HEK293 (cell line): ENCODE measurements at regions not wholly inside any gene's neighbourhood (a gene's known extent, or its start where the extent isn't known, plus 50 kb on each side); places are given as distances from the start of the nearest gene placed in this dataset.

Source experiments
- ATF2 ChIP-seq: fragments of 450-650 bp; formaldehyde crosslinking; IDR thresholded peaks from 2 replicates; pipeline ENCODE4 v1.5.1; 2016; ENCODE audit warnings: missing biosample characterization, missing genetic modification characterization, low read depth
- CTCF ChIP-seq: fragments of 450-650 bp; formaldehyde crosslinking; IDR thresholded peaks from 2 replicates; pipeline ENCODE4 v1.5.1; 2016; ENCODE audit warnings: missing biosample characterization, missing genetic modification characterization
- KLF8 ChIP-seq: fragments of 450-650 bp; formaldehyde crosslinking; IDR thresholded peaks from 2 replicates; pipeline ENCODE4 v1.5.1; 2016; ENCODE audit warnings: missing biosample characterization, missing genetic modification characterization
- KLF9 ChIP-seq: fragments of 450-650 bp; formaldehyde crosslinking; IDR thresholded peaks from 2 replicates; pipeline ENCODE4 v1.5.1; 2016; ENCODE audit warnings: missing biosample characterization, missing genetic modification characterization, low read depth
- OSR2 ChIP-seq: fragments of 450-650 bp; formaldehyde crosslinking; IDR thresholded peaks from 2 replicates; pipeline ENCODE4 v1.5.1; 2016; ENCODE audit warnings: missing biosample characterization, missing genetic modification characterization
- PRDM1 ChIP-seq: fragments of 450-650 bp; formaldehyde crosslinking; IDR thresholded peaks from 2 replicates; pipeline ENCODE4; 2016; ENCODE audit warnings: missing biosample characterization, missing genetic modification characterization
- ZBTB11 ChIP-seq: fragments of 450-650 bp; formaldehyde crosslinking; conservative IDR thresholded peaks from 2 replicates; pipeline ENCODE4 v1.5.1; 2016; ENCODE audit warnings: low read depth, missing biosample characterization, missing genetic modification characterization
- ZNF114 ChIP-seq: fragments of 450-650 bp; formaldehyde crosslinking; IDR thresholded peaks from 2 replicates; pipeline ENCODE4 v1.5.0; 2017; ENCODE audit warnings: missing biosample characterization, missing genetic modification characterization
- ZNF16 ChIP-seq: fragments of 450-650 bp; formaldehyde crosslinking; IDR thresholded peaks from 2 replicates; pipeline ENCODE4 v1.5.1; 2016; ENCODE audit warnings: low read depth, missing biosample characterization, missing genetic modification characterization
- ZNF184 ChIP-seq: fragments of 450-650 bp; IDR thresholded peaks from 2 replicates; pipeline ENCODE4 v1.5.1; 2018; ENCODE audit warnings: missing biosample characterization, mild to moderate bottlenecking, missing genetic modification characterization
- ZNF311 ChIP-seq: fragments of 450-650 bp; formaldehyde crosslinking; IDR thresholded peaks from 2 replicates; pipeline ENCODE4 v1.5.1; 2017; ENCODE audit warnings: missing biosample characterization, missing genetic modification characterization, borderline replicate concordance
- ZNF670 ChIP-seq: fragments of 450-650 bp; formaldehyde crosslinking; IDR thresholded peaks from 2 replicates; pipeline ENCODE4 v1.5.1; 2016; ENCODE audit warnings: missing biosample characterization, missing genetic modification characterization, low read depth
- ZNF777 ChIP-seq: fragments of 450-650 bp; formaldehyde crosslinking; IDR thresholded peaks from 2 replicates; pipeline ENCODE4 v1.5.1; 2017; ENCODE audit warnings: missing biosample characterization, missing genetic modification characterization, borderline replicate concordance
- ZXDB ChIP-seq: fragments of 450-650 bp; formaldehyde crosslinking; IDR thresholded peaks from 2 replicates; pipeline ENCODE4 v1.5.1; 2016; ENCODE audit warnings: missing biosample characterization, missing genetic modification characterization

GRCh38 chr1:55374801-55375616 is 159.8 kb upstream of the USP24 start:
- TF ChIP-seq ATF2 (tag by site-specific recombination): no peak
- no peak for TF ChIP-seq ZNF311
- no peak for TF ChIP-seq ZNF670 (tag by site-specific recombination)
- no peak for TF ChIP-seq PRDM1 (tag by site-specific recombination)
- no peak for TF ChIP-seq ZBTB11
- TF ChIP-seq CTCF (tag by site-specific recombination): no peak
- no peak for TF ChIP-seq KLF8
- no peak for TF ChIP-seq ZNF114 (tag by site-specific recombination)
- TF ChIP-seq OSR2 (tag by site-specific recombination): no peak
- TF ChIP-seq ZNF777 (tag by site-specific recombination): no peak
- no peak for TF ChIP-seq ZNF184 (tag by site-specific recombination)
- no peak for TF ChIP-seq ZXDB (tag by site-specific recombination)
- TF ChIP-seq KLF9: no peak
- no peak for TF ChIP-seq ZNF16 (tag by site-specific recombination)
